ENCODE measurements at regions not wholly inside any gene's neighbourhood (a gene's known extent, or its start where the extent isn't known, plus 50 kb on each side); places are given as distances from the start of the nearest gene placed in this dataset.
A peak's percentile ranks its signal among the peaks of the same experiment; 100 is the strongest.

GRCh38 chrX:69388526-69388925 is 115.6 kb upstream of the NALF2 start:
- TF ChIP-seq CTCF (conservative IDR thresholded peaks at IDR 0.05; ENCODE audit: low read length) (no peak), EZH2phosphoT487 (IDR thresholded peaks at IDR 0.05; ENCODE audit: borderline replicate concordance) (no peak)
- H4K20me1 ChIP-seq (ENCODE audit: insufficient read depth, low read length, poor library complexity, severe bottlenecking): no peaks in the 10 kb centered on the region
- no peaks in the 10 kb centered on the region for H3K36me3 ChIP-seq (ENCODE audit: insufficient read depth, low read length)
- H3K4me3 ChIP-seq (ENCODE audit: low read length, poor library complexity, severe bottlenecking): no peak overlapping the region
- H3K9me2 ChIP-seq (replicated peaks; ENCODE audit: low read depth, low read length): no peaks in the 10 kb centered on the region
- no peaks in the 10 kb centered on the region for H3K9me3 ChIP-seq (ENCODE audit: insufficient read depth, low read depth, low read length)
- H3K27me3 ChIP-seq (ENCODE audit: insufficient read depth, low read length, poor library complexity, severe bottlenecking): no peaks in the 10 kb centered on the region
- no peak overlapping the region for H3K4me2 ChIP-seq (ENCODE audit: low read depth, low read length, poor library complexity, severe bottlenecking)
- no peaks in the 10 kb centered on the region for H3K4me1 ChIP-seq (ENCODE audit: insufficient read depth, low read length, poor library complexity, severe bottlenecking)
- no peaks in the 10 kb centered on the region for H3K79me2 ChIP-seq (ENCODE audit: insufficient read depth, low read length)
- no peaks in the 10 kb centered on the region for H3F3A ChIP-seq (ENCODE audit: low read depth)
- H3K9ac ChIP-seq (ENCODE audit: low read depth, low read length, poor library complexity, severe bottlenecking): no peak overlapping the region
- no peak overlapping the region for H2AFZ ChIP-seq (ENCODE audit: low read length)

- no peaks in the 10 kb centered on the region for H3K79me2 ChIP-seq (ENCODE audit: insufficient read depth, low read length)
- no peak overlapping the region for H3K4me3 ChIP-seq (ENCODE audit: low read length, poor library complexity, severe bottlenecking)
- no peaks in the 10 kb centered on the region for H3K27me3 ChIP-seq (ENCODE audit: insufficient read depth, low read length, poor library complexity, severe bottlenecking)
- H3K9me3 ChIP-seq (ENCODE audit: insufficient read depth, low read depth, low read length): no peaks in the 10 kb centered on the region
- no peaks in the 10 kb centered on the region for H3K4me1 ChIP-seq (ENCODE audit: insufficient read depth, low read length, poor library complexity, severe bottlenecking)
- no peak overlapping the region for H2AFZ ChIP-seq (ENCODE audit: low read length)
- no peaks in the 10 kb centered on the region for H4K20me1 ChIP-seq (ENCODE audit: insufficient read depth, low read length, poor library complexity, severe bottlenecking)
- no peaks in the 10 kb centered on the region for H3K36me3 ChIP-seq (ENCODE audit: insufficient read depth, low read length)
- H3K9me2 ChIP-seq (replicated peaks; ENCODE audit: low read depth, low read length): no peaks in the 10 kb centered on the region
- no peak overlapping the region for H3K9ac ChIP-seq (ENCODE audit: low read depth, low read length, poor library complexity, severe bottlenecking)
- H3F3A ChIP-seq (ENCODE audit: low read depth): no peaks in the 10 kb centered on the region
- H3K4me2 ChIP-seq (ENCODE audit: low read depth, low read length, poor library complexity, severe bottlenecking): no peak overlapping the region
- peak; percentile 75 for TF ChIP-seq CTCF (conservative IDR thresholded peaks at IDR 0.05; ENCODE audit: low read length)
- TF ChIP-seq EZH2phosphoT487 (IDR thresholded peaks at IDR 0.05; ENCODE audit: borderline replicate concordance): no peak
These were observed 116.3 kb upstream of the NALF2 start for GRCh38 chrX:69387567-69388487.

GRCh38 chrX:69386681-69387080 is 117.4 kb upstream of the NALF2 start:
- Histone ChIP-seq H3K9ac (ENCODE audit: low read depth, low read length, poor library complexity, severe bottlenecking) (no peak overlapping the region), H3K9me3 (ENCODE audit: insufficient read depth, low read depth, low read length) (no peaks in the 10 kb centered on the region), H3K27me3 (ENCODE audit: insufficient read depth, low read length, poor library complexity, severe bottlenecking) (no peaks in the 10 kb centered on the region), H3K4me2 (ENCODE audit: low read depth, low read length, poor library complexity, severe bottlenecking) (no peak overlapping the region), H3K79me2 (ENCODE audit: insufficient read depth, low read length) (no peaks in the 10 kb centered on the region), H4K20me1 (ENCODE audit: insufficient read depth, low read length, poor library complexity, severe bottlenecking) (no peaks in the 10 kb centered on the region), H3K9me2 (replicated peaks; ENCODE audit: low read depth, low read length) (no peaks in the 10 kb centered on the region), H3K4me3 (ENCODE audit: low read length, poor library complexity, severe bottlenecking) (no peak overlapping the region), H3K36me3 (ENCODE audit: insufficient read depth, low read length) (no peaks in the 10 kb centered on the region), H3K4me1 (ENCODE audit: insufficient read depth, low read length, poor library complexity, severe bottlenecking) (no peaks in the 10 kb centered on the region), H3F3A (ENCODE audit: low read depth) (no peaks in the 10 kb centered on the region), H2AFZ (ENCODE audit: low read length) (no peak overlapping the region)
- TF ChIP-seq CTCF (conservative IDR thresholded peaks at IDR 0.05; ENCODE audit: low read length): no peak
- TF ChIP-seq EZH2phosphoT487 (IDR thresholded peaks at IDR 0.05; ENCODE audit: borderline replicate concordance): no peak

Measured in Loucy (cell line).